BE2C (cell line): ENCODE measurements at regions not wholly inside any gene's neighbourhood (a gene's known extent, or its start where the extent isn't known, plus 50 kb on each side); places are given as distances from the start of the nearest gene placed in this dataset.

Source experiments
- DNase-seq: peaks from one replicate; pipeline ENCODE4 v3.0.0-alpha.2; 2020
- H3K27me3 ChIP-seq: fragments of 250-450 bp; sonication (Bioruptor Pico); 2 replicates; pipeline ENCODE4 v1.5.1; 2020; ENCODE audit warnings: mild to moderate bottlenecking
- H3K36me3 ChIP-seq: fragments of 250-450 bp; sonication (Bioruptor Pico); 2 replicates; pipeline ENCODE4 v1.5.1; 2020; ENCODE audit warnings: mild to moderate bottlenecking
- H3K4me1 ChIP-seq: fragments of 250-450 bp; sonication (Bioruptor Pico); 2 replicates; pipeline ENCODE4 v1.5.1; 2020
- H3K4me3 ChIP-seq: 2 replicates; pipeline ENCODE4 v1.5.1; 2011; ENCODE audit warnings: low read depth, low read length
- H3K9me3 ChIP-seq: fragments of 250-450 bp; sonication (Bioruptor Pico); 2 replicates; pipeline ENCODE4 v1.5.1; 2020
- CTCF ChIP-seq: IDR thresholded peaks from 2 replicates; pipeline ENCODE4 v1.5.1; 2012; ENCODE audit warnings: mild to moderate bottlenecking, low read depth, low read length

- no peak for DNase-seq
- Histone ChIP-seq H3K27me3 (no peaks in the 10 kb centered on the region), H3K9me3 (no peaks in the 10 kb centered on the region), H3K4me1 (no peaks in the 10 kb centered on the region), H3K36me3 (no peaks in the 10 kb centered on the region), H3K4me3 (no peak overlapping the region)
- no peak for TF ChIP-seq CTCF
These were observed 112.2 kb upstream of the GPR26 start for GRCh38 chr10:123553810-123554430.

- no peaks in the 10 kb centered on the region for H3K36me3 ChIP-seq
- H3K4me3 ChIP-seq = no peak overlapping the region
- H3K27me3 ChIP-seq = peaks cover under 1% of the 10 kb centered on the region; the same call in 1 of the 2 replicates
- no peak for DNase-seq
- no peaks in the 10 kb centered on the region for H3K9me3 ChIP-seq
- TF ChIP-seq CTCF = no peak
- H3K4me1 ChIP-seq = no peaks in the 10 kb centered on the region
These were observed 111.5 kb upstream of the GPR26 start for GRCh38 chr10:123554656-123555055.

GRCh38 chr10:123555616-123556015 lies 110.5 kb upstream of the GPR26 start:
- Histone ChIP-seq H3K27me3 (peaks cover 5% of the 10 kb centered on the region; the same call in 1 of the 2 replicates), H3K4me3 (no peak overlapping the region), H3K4me1 (no peaks in the 10 kb centered on the region), H3K36me3 (no peaks in the 10 kb centered on the region), H3K9me3 (no peaks in the 10 kb centered on the region)
- no peak for DNase-seq
- TF ChIP-seq CTCF = no peak

- Histone ChIP-seq H3K27me3 (peaks cover 5% of the 10 kb centered on the region; the same call in 1 of the 2 replicates), H3K4me1 (no peaks in the 10 kb centered on the region), H3K4me3 (no peak overlapping the region), H3K36me3 (no peaks in the 10 kb centered on the region), H3K9me3 (no peaks in the 10 kb centered on the region)
- no peak for TF ChIP-seq CTCF
- DNase-seq = no peak
These were observed 110.1 kb upstream of the GPR26 start for GRCh38 chr10:123556049-123556448.

- DNase-seq = no peak
- no peaks in the 10 kb centered on the region for H3K4me1 ChIP-seq
- H3K27me3 ChIP-seq = peaks cover 5% of the 10 kb centered on the region; the same call in 1 of the 2 replicates
- no peaks in the 10 kb centered on the region for H3K9me3 ChIP-seq
- no peak for TF ChIP-seq CTCF
- H3K4me3 ChIP-seq = no peak overlapping the region
- no peaks in the 10 kb centered on the region for H3K36me3 ChIP-seq
These were observed 109.4 kb upstream of the GPR26 start for GRCh38 chr10:123556736-123557135.

- Histone ChIP-seq H3K4me1 (no peaks in the 10 kb centered on the region), H3K27me3 (peaks cover 5% of the 10 kb centered on the region; the same call in 1 of the 2 replicates), H3K4me3 (no peak overlapping the region), H3K9me3 (no peaks in the 10 kb centered on the region), H3K36me3 (no peaks in the 10 kb centered on the region)
- no peak for TF ChIP-seq CTCF
- no peak for DNase-seq
These were observed 108.6 kb upstream of the GPR26 start for GRCh38 chr10:123557366-123558108.
